K562 (cell line): ENCODE measurements at regions not wholly inside any gene's neighbourhood (a gene's known extent, or its start where the extent isn't known, plus 50 kb on each side); places are given as distances from the start of the nearest gene placed in this dataset.

ENCODE experiments used
- AFF1 ChIP-seq, 2 experiments: fragments of 450-650 bp; IDR thresholded peaks; 2 replicates each; pipeline ENCODE4 v1.6.1; 2018; ENCODE audit warnings: mild to moderate bottlenecking in 2 of 2, low read depth in 1 of 2; ENCODE audit not compliant: partially characterized antibody in 2 of 2
- CHD1 ChIP-seq: fragments of 200-600 bp; sonication (generic); IDR thresholded peaks from one replicate; pipeline ENCODE4 v1.6.1; 2012; ENCODE audit warnings: mild to moderate bottlenecking, moderate library complexity, low read length, inconsistent platforms
- CTCF ChIP-seq, 3 experiments: IDR thresholded peaks in 2 of 3; conservative IDR thresholded peaks in 1 of 3; 2 replicates each; pipeline ENCODE4 v1.5.1; 2011 to 2012; ENCODE audit warnings: low read length in 3 of 3, mild to moderate bottlenecking in 3 of 3, control low read depth in 2 of 3, improper control_type of control experiment in 1 of 3, inconsistent platforms in 1 of 3, low read depth in 1 of 3, mixed read lengths in 1 of 3, moderate library complexity in 1 of 3; ENCODE audit not compliant: insufficient read depth in 2 of 3
- EP300 ChIP-seq: IDR thresholded peaks from 2 replicates; pipeline ENCODE4 v1.6.1; 2012; ENCODE audit warnings: low read length, improper control_type of control experiment
- EZH2 ChIP-seq: IDR thresholded peaks from 2 replicates; pipeline ENCODE4 v1.6.1; 2012; ENCODE audit warnings: low read depth, mild to moderate bottlenecking, inconsistent platforms, low read length, borderline replicate concordance
- GATAD2B ChIP-seq: fragments of 450-650 bp; IDR thresholded peaks from 2 replicates; pipeline ENCODE4 v1.6.1; 2017; ENCODE audit warnings: mild to moderate bottlenecking, borderline replicate concordance
- PHF20 ChIP-seq: fragments of 450-650 bp; IDR thresholded peaks from 2 replicates; pipeline ENCODE4 v1.6.1; 2018; ENCODE audit not compliant: partially characterized antibody
- PML ChIP-seq: IDR thresholded peaks from 2 replicates; pipeline ENCODE4 v1.6.1; 2012; ENCODE audit warnings: low read length, inconsistent platforms
- ZBTB7A ChIP-seq: IDR thresholded peaks from 2 replicates; pipeline ENCODE4 v1.6.1; 2011; ENCODE audit warnings: low read depth, mild to moderate bottlenecking, low read length, moderate library complexity, borderline replicate concordance; ENCODE audit not compliant: control insufficient read depth
- ZFP36 ChIP-seq: fragments of 150-350 bp; IDR thresholded peaks from 2 replicates; pipeline ENCODE4 v1.6.1; 2018; ENCODE audit warnings: low read length, low read depth; ENCODE audit not compliant: partially characterized antibody
- ZKSCAN1 ChIP-seq: fragments of 150-350 bp; IDR thresholded peaks from 2 replicates; pipeline ENCODE4 v1.6.1; 2016; ENCODE audit warnings: low read depth, low read length

- TF ChIP-seq ZBTB7A (no peak), CTCF (IDR thresholded peaks at IDR 0.05 in 2 of 3, conservative IDR thresholded peaks at IDR 0.05 in 1 of 3; ENCODE audit: insufficient read depth in 2 of 3, low read depth in 1 of 3, low read length in 3 of 3) (no peak), ZKSCAN1 (no peak), EZH2 (no peak), PML (no peak), AFF1 (IDR thresholded peaks at IDR 0.05; ENCODE audit: low read depth in 1 of 2, partially characterized antibody in 2 of 2) (no peak), CHD1 (no peak), ZFP36 (no peak), EP300 (no peak), GATAD2B (no peak), PHF20 (no peak)
Observed at GRCh38 chr5:91941588-91941987, 558.5 kb upstream of the ARRDC3 start.
